ENCODE measurements at regions not wholly inside any gene's neighbourhood (a gene's known extent, or its start where the extent isn't known, plus 50 kb on each side); places are given as distances from the start of the nearest gene placed in this dataset.

GRCh38 chr15:62841891-62842559 lies 200.5 kb upstream of the TPM1 start:
- Mint-ChIP-seq H3K4me3 (ENCODE audit: unreplicated experiment) (peak overlapping the region; percentile 29), H3K4me1 (ENCODE audit: low read depth) (peaks cover 76% of the 10 kb centered on the region), H3K27ac (ENCODE audit: unreplicated experiment) (peak overlapping the region; percentile 91), H3K27me3 (ENCODE audit: low read depth) (no peaks in the 10 kb centered on the region), H3K36me3 (ENCODE audit: low read depth) (peaks cover 9% of the 10 kb centered on the region), H3K9me3 (ENCODE audit: low read depth) (no peaks in the 10 kb centered on the region)
- TF ChIP-seq, protein P1, sequence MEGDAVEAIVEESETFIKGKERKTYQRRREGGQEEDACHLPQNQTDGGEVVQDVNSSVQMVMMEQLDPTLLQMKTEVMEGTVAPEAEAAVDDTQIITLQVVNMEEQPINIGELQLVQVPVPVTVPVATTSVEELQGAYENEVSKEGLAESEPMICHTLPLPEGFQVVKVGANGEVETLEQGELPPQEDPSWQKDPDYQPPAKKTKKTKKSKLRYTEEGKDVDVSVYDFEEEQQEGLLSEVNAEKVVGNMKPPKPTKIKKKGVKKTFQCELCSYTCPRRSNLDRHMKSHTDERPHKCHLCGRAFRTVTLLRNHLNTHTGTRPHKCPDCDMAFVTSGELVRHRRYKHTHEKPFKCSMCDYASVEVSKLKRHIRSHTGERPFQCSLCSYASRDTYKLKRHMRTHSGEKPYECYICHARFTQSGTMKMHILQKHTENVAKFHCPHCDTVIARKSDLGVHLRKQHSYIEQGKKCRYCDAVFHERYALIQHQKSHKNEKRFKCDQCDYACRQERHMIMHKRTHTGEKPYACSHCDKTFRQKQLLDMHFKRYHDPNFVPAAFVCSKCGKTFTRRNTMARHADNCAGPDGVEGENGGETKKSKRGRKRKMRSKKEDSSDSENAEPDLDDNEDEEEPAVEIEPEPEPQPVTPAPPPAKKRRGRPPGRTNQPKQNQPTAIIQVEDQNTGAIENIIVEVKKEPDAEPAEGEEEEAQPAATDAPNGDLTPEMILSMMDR (IDR thresholded peaks at IDR 0.05): no peak
- DNase-seq (ENCODE audit: low spot score): no peak

DNA sequence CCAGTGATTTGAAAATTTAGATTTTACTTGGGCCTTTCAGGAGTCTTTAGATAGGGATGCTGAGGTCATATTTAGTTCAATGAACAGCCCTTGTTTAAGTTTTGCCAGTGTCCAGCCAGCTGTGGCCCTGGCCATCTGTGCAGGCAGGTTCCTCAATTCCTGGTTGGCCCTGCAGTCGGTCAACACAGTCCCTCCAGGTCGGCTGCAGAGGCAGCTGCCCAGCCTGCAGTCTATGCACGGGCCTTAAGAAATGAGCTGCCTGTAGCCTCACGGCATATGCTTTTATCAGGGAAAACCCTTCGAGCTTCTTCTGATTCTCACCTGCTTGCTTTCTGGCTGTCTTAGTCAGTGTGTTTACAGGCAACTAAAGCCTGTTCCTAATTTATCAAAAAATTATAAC lies 199.2 kb upstream of the TPM1 start:
- Mint-ChIP-seq H3K27ac (ENCODE audit: unreplicated experiment) (no peak overlapping the region), H3K9me3 (ENCODE audit: low read depth) (no peaks in the 10 kb centered on the region), H3K4me3 (ENCODE audit: unreplicated experiment) (no peak overlapping the region), H3K36me3 (ENCODE audit: low read depth) (peaks cover 9% of the 10 kb centered on the region), H3K27me3 (ENCODE audit: low read depth) (no peaks in the 10 kb centered on the region), H3K4me1 (ENCODE audit: low read depth) (peaks cover 79% of the 10 kb centered on the region)
- TF ChIP-seq, protein P1 (IDR thresholded peaks at IDR 0.05): no peak
- no peak for DNase-seq (ENCODE audit: low spot score)

DNA sequence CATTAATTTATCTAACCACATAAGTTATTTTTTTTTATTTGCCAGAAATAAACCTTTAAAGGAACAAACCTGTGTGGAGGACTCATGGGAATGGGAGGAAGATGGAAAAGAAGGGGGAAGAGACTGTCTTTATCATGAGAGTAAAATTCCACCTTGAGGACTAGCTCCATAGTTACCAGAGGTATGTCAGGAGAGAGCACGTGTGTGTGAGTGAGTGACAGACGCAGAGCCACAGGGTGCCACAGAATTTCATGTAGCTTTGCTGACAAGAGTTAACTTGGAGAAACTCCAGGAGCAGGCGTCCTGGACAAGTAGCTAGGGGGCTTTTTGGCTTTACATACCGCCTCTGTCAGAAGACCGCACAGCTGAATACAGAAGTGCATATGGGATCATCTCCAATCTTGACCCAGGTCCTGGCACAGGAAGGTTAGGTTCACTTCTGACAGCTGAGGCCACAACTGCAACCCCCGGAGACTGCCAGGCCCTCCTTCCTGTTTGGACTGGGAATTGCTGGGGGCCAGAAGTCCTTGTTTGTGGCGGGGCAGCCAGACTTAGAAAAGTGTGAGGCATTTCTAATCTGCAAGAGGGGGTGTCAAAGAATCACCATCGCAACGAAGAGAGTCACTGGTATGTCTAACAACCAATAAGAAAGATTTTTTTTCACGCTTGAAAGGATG lies 197.8 kb upstream of the TPM1 start:
- H3K4me3 Mint-ChIP-seq (ENCODE audit: unreplicated experiment): no peak overlapping the region
- no peaks in the 10 kb centered on the region for H3K9me3 Mint-ChIP-seq (ENCODE audit: low read depth)
- peak overlapping the region; percentile 76 for H3K27ac Mint-ChIP-seq (ENCODE audit: unreplicated experiment)
- no peaks in the 10 kb centered on the region for H3K27me3 Mint-ChIP-seq (ENCODE audit: low read depth)
- peaks cover 4% of the 10 kb centered on the region for H3K36me3 Mint-ChIP-seq (ENCODE audit: low read depth)
- TF ChIP-seq, protein P1 (IDR thresholded peaks at IDR 0.05): no peak
- DNase-seq (ENCODE audit: low spot score): no peak
- H3K4me1 Mint-ChIP-seq (ENCODE audit: low read depth): peaks cover 91% of the 10 kb centered on the region

DNA sequence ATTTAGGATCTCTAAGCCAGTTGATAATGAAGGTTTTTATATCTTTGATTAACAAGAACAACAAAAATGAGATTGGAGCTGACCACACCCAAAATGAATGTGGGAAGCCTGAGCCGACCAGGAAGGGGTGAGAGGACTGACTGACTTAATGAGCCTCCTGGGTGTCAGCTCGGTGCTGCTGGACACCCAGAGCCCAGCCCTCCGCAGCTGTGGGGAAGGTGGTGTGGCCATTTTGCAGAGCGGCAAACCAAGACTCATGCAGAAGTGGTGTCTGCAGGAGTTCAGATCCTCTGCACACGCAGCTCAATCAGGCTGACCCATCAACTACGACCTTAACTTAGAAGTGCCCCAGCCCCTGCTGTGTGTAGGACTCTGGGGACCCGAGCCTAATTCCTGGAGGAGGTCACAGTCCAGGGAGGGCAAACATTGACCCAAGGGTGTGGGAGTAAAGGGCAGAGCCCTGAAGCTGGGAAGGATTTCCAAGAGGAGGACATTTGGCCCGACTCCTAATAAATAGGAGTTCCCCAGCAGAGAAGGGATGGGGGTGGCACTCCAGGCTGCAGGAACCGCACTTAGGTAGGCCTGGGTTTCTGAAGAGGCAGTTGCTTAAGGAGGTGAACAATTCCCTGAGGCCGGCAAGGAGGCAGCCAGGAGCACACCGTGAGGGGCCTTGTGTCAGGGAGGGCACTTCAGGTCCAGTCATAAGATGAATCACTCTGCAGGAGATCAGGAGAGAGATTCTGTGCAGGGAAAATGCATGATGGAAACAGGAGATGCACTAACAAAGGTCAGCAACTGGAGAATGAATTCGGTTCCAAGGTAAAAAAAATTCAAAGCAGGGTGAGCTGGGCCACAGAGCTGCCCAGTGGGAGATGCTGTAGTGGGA lies 197.1 kb upstream of the TPM1 start:
- Mint-ChIP-seq H3K27ac (ENCODE audit: unreplicated experiment) (peak overlapping the region; percentile 76), H3K4me1 (ENCODE audit: low read depth) (peaks cover 92% of the 10 kb centered on the region)
- no peak for DNase-seq (ENCODE audit: low spot score)

More for the DNA sequence above, 197.1 kb upstream of the TPM1 start:
- TF ChIP-seq, protein P1 (IDR thresholded peaks at IDR 0.05): no peak
- Mint-ChIP-seq H3K36me3 (ENCODE audit: low read depth) (peaks cover 4% of the 10 kb centered on the region), H3K27me3 (ENCODE audit: low read depth) (no peaks in the 10 kb centered on the region), H3K4me3 (ENCODE audit: unreplicated experiment) (no peak overlapping the region), H3K9me3 (ENCODE audit: low read depth) (no peaks in the 10 kb centered on the region)

Measured in chondrocyte (in vitro differentiated cells).